Motor neuron (in vitro differentiated cells): ENCODE measurements at regions not wholly inside any gene's neighbourhood (a gene's known extent, or its start where the extent isn't known, plus 50 kb on each side); places are given as distances from the start of the nearest gene placed in this dataset.
"Not testable (repeated sequence)": the region's sequence is repeated elsewhere in the genome, so short reads cannot be mapped to it uniquely, and the experiment has no call there.

Source experiments
- ATAC-seq, 8 experiments: fragments of 200-7000 bp; cut with Tn5 transposase; replicated peaks in 6 of 8; 2 replicates each; pipeline ENCODE4 v1.8.0; 2021; ENCODE audit warnings: mild to moderate bottlenecking in 8 of 8, moderate library complexity in 8 of 8
- H3K27ac ChIP-seq, 2 donors: fragments of 250-450 bp; sonication (Bioruptor Pico); 2 replicates each; pipeline ENCODE4 v1.9.0; 2021; ENCODE audit warnings: antibody characterized with exemption in 2 of 2, mild to moderate bottlenecking in 2 of 2, moderate library complexity in 1 of 2
- H3K4me1 ChIP-seq, 2 donors: fragments of 250-450 bp; sonication (Bioruptor Pico); replicated peaks in 1 of 2; 2 replicates each; pipeline ENCODE4 v1.6.1; 2021; ENCODE audit warnings: antibody characterized with exemption in 2 of 2, mild to moderate bottlenecking in 2 of 2, moderate library complexity in 1 of 2
- H3K4me3 ChIP-seq, 5 donors: fragments of 250-450 bp; sonication (Bioruptor Pico); 2 replicates each; pipeline ENCODE4 v1.9.0; 2021; ENCODE audit warnings: antibody characterized with exemption in 5 of 5, mild to moderate bottlenecking in 5 of 5, moderate library complexity in 4 of 5
- WGBS, 10 experiments: fragments of 450-650 bp; shearing (Covaris generic); methylation state at CpG; one replicate each; pipeline ENCODE4 v1.0.0; 2022; 5-methylcytosine and 5-hydroxymethylcytosine counted together
- in situ Hi-C, 9 experiments: fragments of 400-800 bp; cut with MboI; loops; one replicate each; pipeline ENCODE4 v1.15.0; 2021; ENCODE audit warnings: low sequenced_read_pairs in 9 of 9, low pct_unique_long_range_greater_than_20kb in 2 of 9; ENCODE audit not compliant: unreplicated experiment in 9 of 9

- no peak for ATAC-seq
- no peaks in the 10 kb centered on the region for H3K4me1 ChIP-seq
- in situ Hi-C loops: loop anchor here in 3 of 9 experiments (25.0 kb wide), 2 partner anchors 142 to 467 kb away; partner anchors contain the start of gene PLCL1 (in 2 of the 3)
- WGBS, 10 experiments: 11 to 100% (median 90%) methylated on average over 1 to 5 of the region's 5 CpGs; no CpG with 5 or more reads in 1 of the 10 experiments
- H3K4me3 ChIP-seq: no peak overlapping the region
- H3K27ac ChIP-seq: no peak overlapping the region
These were observed 474.6 kb downstream of the PLCL1 start for GRCh38 chr2:198279026-198279425.

GRCh38 chr2:198277181-198277580 is 472.8 kb downstream of the PLCL1 start:
- Histone ChIP-seq H3K27ac (no peak overlapping the region), H3K4me3 (no peak overlapping the region), H3K4me1 (peaks cover 3 to 5% of the 10 kb centered on the region in 2 donors)
- WGBS, 10 experiments: 33 to 83% (median 73%) methylated on average over 1 of the region's 2 CpGs; no CpG with 5 or more reads in 6 of the 10 experiments
- no peak for ATAC-seq
- in situ Hi-C loops: loop anchor here in 3 of 9 experiments (25.0 kb wide), 2 partner anchors 140 to 465 kb away; partner anchors contain the start of gene PLCL1 (in 2 of the 3)

- WGBS, 10 experiments: 0 to 45% (median 0%) methylated on average over 1 of the region's 1 CpG; no CpG with 5 or more reads in 3 of the 10 experiments
- in situ Hi-C loops: loop anchor here in 1 of 9 experiments (25.0 kb wide), 1 partner anchor 136 kb away; no protein-coding TSS in a partner anchor
- Histone ChIP-seq H3K27ac (no peak overlapping the region), H3K4me3 (no peak overlapping the region), H3K4me1 (peaks cover 3 to 8% of the 10 kb centered on the region in 2 donors)
- peak in 6 of 8 experiments; percentile 29 to 85 (median 58) for ATAC-seq
These were observed 469.3 kb downstream of the PLCL1 start for GRCh38 chr2:198273660-198274059.

- H3K4me1 ChIP-seq: peaks cover 3 to 12% of the 10 kb centered on the region in 2 donors
- ATAC-seq, H3K4me3 ChIP-seq, H3K27ac ChIP-seq: not testable (repeated sequence)
- WGBS, 10 experiments: 80 to 100% (median 87%) methylated on average over 1 to 2 of the region's 2 CpGs; no CpG with 5 or more reads in 2 of the 10 experiments
- in situ Hi-C loops: loop anchor here in 1 of 9 experiments (25.0 kb wide), 1 partner anchor 133 kb away; no protein-coding TSS in a partner anchor
These were observed 465.8 kb downstream of the PLCL1 start for GRCh38 chr2:198270157-198270556.

GRCh38 chr2:198268519-198268918 is 464.1 kb downstream of the PLCL1 start:
- 33 to 100% (median 95%) methylated on average over 1 of the region's 1 CpG; no CpG with 5 or more reads in 2 of the 10 experiments for WGBS, 10 experiments
- no peak overlapping the region for H3K4me3 ChIP-seq
- in situ Hi-C loops: loop anchor here in 1 of 9 experiments (25.0 kb wide), 1 partner anchor 131 kb away; no protein-coding TSS in a partner anchor
- peaks cover 3 to 12% of the 10 kb centered on the region in 2 donors for H3K4me1 ChIP-seq
- ATAC-seq: peak in 3 of 8 experiments; percentile 34 to 52 (median 41)
- H3K27ac ChIP-seq: no peak overlapping the region

GRCh38 chr2:198259496-198259895 is 455.1 kb downstream of the PLCL1 start:
- ATAC-seq: no peak
- Histone ChIP-seq H3K27ac (no peak overlapping the region), H3K4me3 (no peak overlapping the region), H3K4me1 (no peaks in the 10 kb centered on the region)
- in situ Hi-C loops: loop anchor here in 1 of 9 experiments (25.0 kb wide), 1 partner anchor 122 kb away; no protein-coding TSS in a partner anchor
- 84 to 100% (median 100%) methylated on average over 2 to 3 of the region's 3 CpGs; no CpG with 5 or more reads in 1 of the 10 experiments for WGBS, 10 experiments

- 5 to 100% (median 50%) methylated on average over 1 to 5 of the region's 5 CpGs; no CpG with 5 or more reads in 1 of the 10 experiments for WGBS, 10 experiments
- H3K27ac ChIP-seq: no peak overlapping the region
- H3K4me1 ChIP-seq: no peaks in the 10 kb centered on the region
- no peak for ATAC-seq
- in situ Hi-C loops: loop anchor here in 1 of 9 experiments (25.0 kb wide), 1 partner anchor 117 kb away; no protein-coding TSS in a partner anchor
- H3K4me3 ChIP-seq: no peak overlapping the region
These were observed 450.2 kb downstream of the PLCL1 start for GRCh38 chr2:198254536-198255090.

- Histone ChIP-seq H3K4me3 (no peak overlapping the region), H3K4me1 (no peaks in the 10 kb centered on the region), H3K27ac (no peak overlapping the region)
- no peak for ATAC-seq
- in situ Hi-C loops: loop anchor here in 1 of 9 experiments (25.0 kb wide), 1 partner anchor 117 kb away; no protein-coding TSS in a partner anchor
These were observed 449.6 kb downstream of the PLCL1 start for GRCh38 chr2:198253995-198254394.

GRCh38 chr2:198252472-198252871 is 448.1 kb downstream of the PLCL1 start:
- H3K27ac ChIP-seq: no peak overlapping the region
- 22 to 100% (median 71%) methylated on average over 1 of the region's 1 CpG; no CpG with 5 or more reads in 1 of the 10 experiments for WGBS, 10 experiments
- ATAC-seq: no peak
- no peaks in the 10 kb centered on the region for H3K4me1 ChIP-seq
- in situ Hi-C loops: loop anchor here in 1 of 9 experiments (25.0 kb wide), 1 partner anchor 115 kb away; no protein-coding TSS in a partner anchor
- H3K4me3 ChIP-seq: no peak overlapping the region

- no peak overlapping the region for H3K4me3 ChIP-seq
- no peak overlapping the region for H3K27ac ChIP-seq
- no peak for ATAC-seq
- H3K4me1 ChIP-seq: no peaks in the 10 kb centered on the region
- in situ Hi-C loops: no loop called here
- 43 to 100% (median 95%) methylated on average over 1 to 3 of the region's 3 CpGs; no CpG with 5 or more reads in 3 of the 10 experiments for WGBS, 10 experiments
These were observed 437.7 kb downstream of the PLCL1 start for GRCh38 chr2:198242093-198242492.

GRCh38 chr2:198238429-198238828 is 434.0 kb downstream of the PLCL1 start:
- Histone ChIP-seq H3K4me1 (no peaks in the 10 kb centered on the region), H3K4me3 (no peak overlapping the region), H3K27ac (no peak overlapping the region)
- ATAC-seq: no peak
- in situ Hi-C loops: no loop called here

- no peak overlapping the region for H3K27ac ChIP-seq
- H3K4me1 ChIP-seq: no peaks in the 10 kb centered on the region
- in situ Hi-C loops: no loop called here
- no peak overlapping the region for H3K4me3 ChIP-seq
- peak in 3 of 8 experiments; percentile 69 to 95 (median 79) for ATAC-seq
These were observed 431.9 kb downstream of the PLCL1 start for GRCh38 chr2:198236338-198236737.

GRCh38 chr2:198232281-198232680 is 427.9 kb downstream of the PLCL1 start:
- Histone ChIP-seq H3K4me3 (no peak overlapping the region), H3K27ac (no peak overlapping the region), H3K4me1 (no peaks in the 10 kb centered on the region)
- ATAC-seq: no peak
- in situ Hi-C loops: no loop called here
- WGBS, 10 experiments: 60 to 100% (median 77%) methylated on average over 2 to 4 of the region's 4 CpGs
